Effector memory CD4-positive, alpha-beta T cell (primary cell): ENCODE measurements at regions not wholly inside any gene's neighbourhood (a gene's known extent, or its start where the extent isn't known, plus 50 kb on each side); places are given as distances from the start of the nearest gene placed in this dataset.
"Not testable (repeated sequence)": the region's sequence is repeated elsewhere in the genome, so short reads cannot be mapped to it uniquely, and the experiment has no call there.

Experiments used
- DNase-seq, 3 donors: peaks; one replicate each; pipeline ENCODE4 v3.0.0-alpha.2; 2020
- H3K27ac ChIP-seq: 2 replicates; pipeline ENCODE4 v1.7.0; 2013; ENCODE audit warnings: mild to moderate bottlenecking, low read length, moderate library complexity; ENCODE audit not compliant: insufficient read depth, poor library complexity, severe bottlenecking
- H3K27me3 ChIP-seq: replicated peaks from 2 replicates; pipeline ENCODE4 v1.7.0; 2013; ENCODE audit warnings: mild to moderate bottlenecking, low read length; ENCODE audit not compliant: insufficient read depth, control insufficient read depth, poor library complexity, severe bottlenecking
- H3K36me3 ChIP-seq: 2 replicates; pipeline ENCODE4 v1.7.0; 2013; ENCODE audit warnings: mild to moderate bottlenecking, low read length, moderate library complexity; ENCODE audit not compliant: control insufficient read depth, insufficient read depth
- H3K4me1 ChIP-seq: 2 replicates; pipeline ENCODE4 v1.7.0; 2013; ENCODE audit warnings: low read length, mild to moderate bottlenecking; ENCODE audit not compliant: control insufficient read depth, insufficient read depth, poor library complexity, severe bottlenecking
- H3K4me3 ChIP-seq: 2 replicates; pipeline ENCODE4 v1.7.0; 2013; ENCODE audit warnings: low read length, low read depth, mild to moderate bottlenecking; ENCODE audit not compliant: insufficient read depth, poor library complexity, severe bottlenecking
- H3K9me3 ChIP-seq: 2 replicates; pipeline ENCODE4 v1.7.0; 2013; ENCODE audit warnings: mild to moderate bottlenecking, low read length, moderate library complexity; ENCODE audit not compliant: control insufficient read depth

DNA sequence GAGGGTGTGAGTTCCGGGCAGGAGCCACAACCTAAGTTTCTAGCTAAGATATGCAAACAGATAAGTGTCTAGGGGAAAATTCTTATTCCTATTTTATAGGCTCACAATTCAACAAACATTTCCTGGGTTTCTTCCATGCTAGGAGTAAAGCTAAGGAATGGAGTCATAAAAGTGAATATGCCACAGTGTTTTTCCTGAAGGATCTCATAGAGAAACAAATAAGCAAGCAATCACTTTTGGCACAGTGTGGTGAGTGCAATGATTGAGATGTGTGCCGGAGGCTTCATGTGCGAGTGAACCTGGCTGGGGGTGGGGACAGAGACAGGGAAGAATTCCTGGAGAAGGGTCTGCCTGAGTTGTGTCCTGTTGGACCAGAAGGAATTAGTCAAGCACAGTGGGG lies 147.4 kb downstream of the TENT5C start:
- Histone ChIP-seq H3K36me3 (no peaks in the 10 kb centered on the region), H3K27me3 (peaks cover 3% of the 10 kb centered on the region), H3K27ac (no peak overlapping the region), H3K4me3 (no peak overlapping the region), H3K9me3 (no peaks in the 10 kb centered on the region), H3K4me1 (no peaks in the 10 kb centered on the region)
- DNase-seq, result no peak

- Histone ChIP-seq H3K9me3 (no peaks in the 10 kb centered on the region), H3K27me3 (peaks cover 3% of the 10 kb centered on the region), H3K36me3 (no peaks in the 10 kb centered on the region), H3K4me1 (no peaks in the 10 kb centered on the region), H3K27ac (no peak overlapping the region), H3K4me3 (no peak overlapping the region)
- DNase-seq, result no peak
Measured at GRCh38 chr1:117753652-117754051, 147.8 kb downstream of the TENT5C start.

GRCh38 chr1:117754061-117754969 lies 148.5 kb downstream of the TENT5C start:
- no peaks in the 10 kb centered on the region for H3K4me1 ChIP-seq
- peak in 2 of 3 donors; percentile 16 to 28 for DNase-seq
- no peak overlapping the region for H3K4me3 ChIP-seq

GRCh38 chr1:117757668-117758067 lies 151.8 kb downstream of the TENT5C start:
- H3K4me1 ChIP-seq, result no peaks in the 10 kb centered on the region
- peaks cover 3% of the 10 kb centered on the region for H3K27me3 ChIP-seq
- no peaks in the 10 kb centered on the region for H3K36me3 ChIP-seq
- no peak for DNase-seq
- H3K27ac ChIP-seq, result no peak overlapping the region
- no peak overlapping the region for H3K4me3 ChIP-seq
- H3K9me3 ChIP-seq, result no peaks in the 10 kb centered on the region

More at GRCh38 chr1:117754061-117754969, 148.5 kb downstream of the TENT5C start:
- H3K36me3 ChIP-seq, result no peaks in the 10 kb centered on the region
- H3K27me3 ChIP-seq, result peaks cover 3% of the 10 kb centered on the region
- no peaks in the 10 kb centered on the region for H3K9me3 ChIP-seq
- no peak overlapping the region for H3K27ac ChIP-seq

- H3K4me3 ChIP-seq, result peak overlapping the region; percentile 48
- H3K4me1 ChIP-seq, result no peaks in the 10 kb centered on the region
- no peaks in the 10 kb centered on the region for H3K9me3 ChIP-seq
- H3K27ac ChIP-seq, result no peak overlapping the region
- peak; percentile 38 to 55 (median 46) for DNase-seq
- no peaks in the 10 kb centered on the region for H3K36me3 ChIP-seq
- no peaks in the 10 kb centered on the region for H3K27me3 ChIP-seq
Measured at GRCh38 chr1:117758444-117759316, 152.8 kb downstream of the TENT5C start.

DNA sequence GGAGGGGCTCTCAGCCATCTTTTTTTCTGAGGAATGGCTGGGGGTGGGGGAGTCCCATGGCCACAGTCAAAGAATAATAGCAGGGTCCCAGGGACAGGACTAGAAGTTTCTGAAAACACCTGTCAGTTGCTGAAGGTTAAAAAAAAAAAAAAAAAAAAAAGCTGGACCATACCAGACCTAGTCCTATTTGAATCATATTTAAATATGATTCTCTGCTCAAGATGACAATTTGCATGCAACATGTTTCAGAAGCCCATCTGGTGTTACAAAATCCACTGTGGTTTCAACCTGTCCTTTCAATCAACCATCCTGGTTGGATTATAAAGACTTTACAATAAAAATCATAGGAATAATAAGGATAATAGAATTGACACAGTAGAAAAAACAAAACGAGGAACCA lies 153.7 kb downstream of the TENT5C start:
- Histone ChIP-seq H3K27me3 (no peaks in the 10 kb centered on the region), H3K4me3 (no peak overlapping the region), H3K9me3 (no peaks in the 10 kb centered on the region), H3K36me3 (no peaks in the 10 kb centered on the region), H3K27ac (no peak overlapping the region), H3K4me1 (no peaks in the 10 kb centered on the region)
- DNase-seq, result no peak

- Histone ChIP-seq H3K4me1 (no peaks in the 10 kb centered on the region), H3K4me3 (no peak overlapping the region), H3K36me3 (no peaks in the 10 kb centered on the region), H3K27ac (no peak overlapping the region), H3K9me3 (no peaks in the 10 kb centered on the region), H3K27me3 (no peaks in the 10 kb centered on the region)
- DNase-seq, result no peak
Measured at GRCh38 chr1:117760069-117760468, 154.2 kb downstream of the TENT5C start.

GRCh38 chr1:117760485-117760884 lies 154.6 kb downstream of the TENT5C start:
- H3K4me3 ChIP-seq, result no peak overlapping the region
- DNase-seq, result no peak
- H3K4me1 ChIP-seq, result no peaks in the 10 kb centered on the region
- H3K36me3 ChIP-seq, result no peaks in the 10 kb centered on the region
- H3K27me3 ChIP-seq, result no peaks in the 10 kb centered on the region
- H3K27ac ChIP-seq, result no peak overlapping the region
- no peaks in the 10 kb centered on the region for H3K9me3 ChIP-seq

GRCh38 chr1:117767756-117768155 lies 161.7 kb downstream of the GDAP2 start:
- not testable (repeated sequence) for H3K9me3 ChIP-seq, H3K27ac ChIP-seq, H3K27me3 ChIP-seq, H3K4me3 ChIP-seq, DNase-seq, H3K4me1 ChIP-seq, H3K36me3 ChIP-seq
